Activated naive CD4-positive, alpha-beta T cell treated with anti-CD3 and anti-CD28 coated beads for 36 hours (primary cell): ENCODE measurements at regions not wholly inside any gene's neighbourhood (a gene's known extent, or its start where the extent isn't known, plus 50 kb on each side); places are given as distances from the start of the nearest gene placed in this dataset.
"Not testable (repeated sequence)": the region's sequence is repeated elsewhere in the genome, so short reads cannot be mapped to it uniquely, and the experiment has no call there.

Source experiments
- CTCF ChIA-PET: fragments of 350-600 bp; sonication (Branson Sonifier 250); formaldehyde crosslinking; loops from one replicate; lab custom pipeline; 2021; ENCODE audit warnings: antibody characterized with exemption; lab: Charles Lee
- DNase-seq: peaks from one replicate; pipeline ENCODE4 v3.0.0-alpha.2; 2020
- H3K27ac Mint-ChIP-seq: one replicate; pipeline ENCODE4 v1.8.0; 2021; ENCODE audit warnings: mild to moderate bottlenecking, mixed read lengths
- H3K27me3 Mint-ChIP-seq: one replicate; pipeline ENCODE4 v1.8.0; 2021; ENCODE audit warnings: low read depth, mixed read lengths
- H3K36me3 Mint-ChIP-seq: one replicate; pipeline ENCODE4 v1.8.0; 2021; ENCODE audit warnings: low read depth, mixed read lengths
- H3K4me1 Mint-ChIP-seq: one replicate; pipeline ENCODE4 v1.8.0; 2021; ENCODE audit warnings: low read depth, mixed read lengths
- H3K4me3 Mint-ChIP-seq: one replicate; pipeline ENCODE4 v1.8.0; 2021; ENCODE audit warnings: mild to moderate bottlenecking, moderate library complexity, mixed read lengths
- H3K9me3 Mint-ChIP-seq: one replicate; pipeline ENCODE4 v1.8.0; 2021; ENCODE audit warnings: mixed read lengths
- intact Hi-C: fragments of 100-400 bp; cut with micrococcal nuclease; formaldehyde crosslinking; loops from one replicate; pipeline ENCODE4 v1.15.1; 2023

DNA sequence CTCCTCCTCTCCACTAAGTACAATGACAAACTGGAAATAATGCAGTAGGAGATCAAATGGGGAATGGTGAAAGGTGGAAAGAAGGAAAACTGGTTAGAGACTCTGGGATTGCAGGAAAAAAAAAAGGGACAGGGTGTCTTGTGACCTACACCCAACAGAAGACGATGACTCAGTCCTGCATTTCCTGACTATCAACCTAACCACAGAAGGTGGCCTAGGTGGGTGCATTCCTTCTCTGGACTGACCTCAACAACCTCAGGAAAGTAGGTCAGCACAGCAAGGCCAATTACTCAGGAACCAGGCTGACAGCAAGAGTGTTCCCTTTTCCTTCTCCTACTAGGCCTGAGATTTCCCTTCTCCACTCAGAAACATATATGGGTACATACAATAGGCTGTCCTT is 1386.4 kb upstream of the ZEB2 start:
- no peak overlapping the region for H3K27ac Mint-ChIP-seq
- intact Hi-C loops = no loop called here
- CTCF ChIA-PET = no interaction called here
- no peaks in the 10 kb centered on the region for H3K27me3 Mint-ChIP-seq
- no peaks in the 10 kb centered on the region for H3K4me1 Mint-ChIP-seq
- no peak for DNase-seq
- no peaks in the 10 kb centered on the region for H3K9me3 Mint-ChIP-seq
- no peak overlapping the region for H3K4me3 Mint-ChIP-seq
- H3K36me3 Mint-ChIP-seq = no peaks in the 10 kb centered on the region

DNA sequence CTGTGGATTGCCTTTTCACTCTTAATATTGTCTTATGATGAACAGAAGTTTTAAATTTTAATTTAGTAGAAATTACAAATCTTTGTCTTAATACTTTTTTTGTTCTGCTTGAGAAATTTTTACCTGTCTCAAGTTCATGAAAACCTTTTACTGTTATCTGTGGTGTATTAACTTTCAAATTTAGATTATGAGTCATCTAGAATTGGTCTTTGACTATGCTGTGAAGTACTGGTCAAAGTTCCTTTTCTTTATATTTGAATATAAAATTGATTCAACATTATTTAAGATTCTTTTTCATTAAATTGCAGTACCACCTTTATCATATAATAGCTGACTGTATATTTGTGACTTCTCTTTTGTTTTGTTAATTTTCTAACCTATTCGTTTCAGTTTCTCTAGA is 1385.5 kb upstream of the ZEB2 start:
- no peaks in the 10 kb centered on the region for H3K9me3 Mint-ChIP-seq
- H3K36me3 Mint-ChIP-seq = no peaks in the 10 kb centered on the region
- H3K4me3 Mint-ChIP-seq = no peak overlapping the region
- no peaks in the 10 kb centered on the region for H3K27me3 Mint-ChIP-seq
- intact Hi-C loops = no loop called here
- H3K4me1 Mint-ChIP-seq = no peaks in the 10 kb centered on the region
- CTCF ChIA-PET = no interaction called here
- H3K27ac Mint-ChIP-seq = no peak overlapping the region
- DNase-seq = no peak

DNA sequence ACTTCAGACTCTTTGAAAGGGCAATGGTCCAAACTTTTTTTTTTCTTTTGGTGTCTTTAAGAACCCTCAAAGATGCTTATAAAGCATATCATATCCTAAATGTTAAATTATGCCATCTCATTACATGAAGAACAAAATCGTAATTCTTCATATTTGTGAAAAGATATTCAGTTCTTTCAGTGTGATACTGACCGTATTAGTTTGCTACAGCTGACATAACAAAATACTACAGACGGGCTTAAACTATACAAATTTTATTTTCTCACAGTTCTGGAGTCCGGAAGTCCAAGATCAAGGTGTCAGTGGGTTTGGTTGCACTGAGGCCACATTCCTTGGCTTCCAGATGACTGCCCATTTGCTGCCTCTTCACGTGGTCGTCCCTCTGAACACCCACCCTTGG is 1377.2 kb upstream of the ZEB2 start:
- H3K4me1 Mint-ChIP-seq = no peaks in the 10 kb centered on the region
- H3K27me3 Mint-ChIP-seq = no peaks in the 10 kb centered on the region
- H3K36me3 Mint-ChIP-seq = no peaks in the 10 kb centered on the region
- H3K27ac Mint-ChIP-seq = no peak overlapping the region
- peaks cover 5% of the 10 kb centered on the region for H3K9me3 Mint-ChIP-seq
- CTCF ChIA-PET = interaction anchor here (0.7 kb wide), 1 partner anchor 1029 kb away, joined by 3 read pairs; no protein-coding TSS in a partner anchor
- no peak overlapping the region for H3K4me3 Mint-ChIP-seq
- intact Hi-C loops = no loop called here
- no peak for DNase-seq

DNA sequence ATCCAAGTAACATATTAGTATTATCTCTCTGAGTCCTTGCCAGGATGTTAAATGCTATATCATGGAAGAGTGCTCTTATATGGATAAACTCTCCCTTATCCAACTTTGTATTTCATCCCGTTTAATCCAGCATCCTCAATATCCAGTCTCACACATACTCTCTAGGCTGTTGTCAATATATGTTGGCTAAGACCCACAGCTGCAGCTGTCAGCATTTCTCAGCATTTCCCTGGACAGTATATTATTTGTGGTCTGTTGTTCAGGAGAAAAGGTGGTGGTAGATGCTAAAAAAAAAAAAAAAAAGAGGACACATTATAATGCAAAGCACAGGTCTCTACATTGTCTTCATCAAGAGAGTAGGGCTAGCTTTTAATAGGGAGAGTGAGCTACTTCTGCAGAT is 1368.0 kb upstream of the ZEB2 start:
- H3K36me3 Mint-ChIP-seq = no peaks in the 10 kb centered on the region
- intact Hi-C loops = no loop called here
- H3K4me3 Mint-ChIP-seq = no peak overlapping the region
- H3K9me3 Mint-ChIP-seq = no peaks in the 10 kb centered on the region
- CTCF ChIA-PET = no interaction called here
- H3K4me1 Mint-ChIP-seq = no peaks in the 10 kb centered on the region
- no peak for DNase-seq
- H3K27ac Mint-ChIP-seq = no peak overlapping the region
- no peaks in the 10 kb centered on the region for H3K27me3 Mint-ChIP-seq

DNA sequence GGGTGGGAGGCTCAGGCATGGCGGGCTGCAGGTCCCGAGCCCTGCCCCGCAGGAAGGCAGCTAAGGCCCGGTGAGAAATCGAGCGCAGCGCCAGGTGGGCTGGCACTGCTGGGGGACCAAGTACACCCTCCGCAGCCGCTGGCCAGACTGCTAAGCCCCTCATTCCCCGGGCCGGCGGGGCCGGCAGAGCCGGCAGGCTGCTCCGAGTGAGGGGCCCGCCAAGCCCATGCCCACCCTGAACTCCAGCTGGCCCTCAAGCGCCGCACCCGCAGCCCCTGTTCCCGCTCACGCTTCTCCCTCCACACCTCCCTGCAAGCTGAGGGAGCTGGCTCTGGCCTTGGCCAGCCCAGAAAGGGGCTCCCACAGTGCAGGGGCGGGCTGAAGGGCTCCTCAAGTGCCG is 1361.1 kb upstream of the ZEB2 start:
- H3K9me3 Mint-ChIP-seq, H3K4me3 Mint-ChIP-seq, H3K4me1 Mint-ChIP-seq, H3K27me3 Mint-ChIP-seq, intact Hi-C loops, H3K27ac Mint-ChIP-seq, CTCF ChIA-PET, DNase-seq, H3K36me3 Mint-ChIP-seq: not testable (repeated sequence)

DNA sequence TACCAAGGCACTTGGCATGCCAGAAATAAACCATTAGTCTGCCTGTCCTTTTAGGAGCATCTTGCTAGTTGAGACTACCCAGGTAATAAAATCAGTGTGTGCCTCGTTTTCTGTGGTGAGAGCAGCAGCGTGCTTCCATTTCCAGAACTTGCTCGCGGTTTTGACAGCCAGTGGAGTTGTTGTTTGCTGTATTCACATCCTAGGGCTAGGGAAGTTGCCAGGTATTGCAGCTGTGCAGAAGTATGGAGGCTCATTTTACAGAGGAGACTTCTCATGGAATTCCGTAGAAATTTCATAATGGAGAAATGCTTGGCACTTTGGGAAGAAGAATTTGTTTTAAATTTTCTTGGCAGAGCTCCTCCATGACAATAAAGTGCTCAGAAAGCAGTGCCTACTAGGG is 1355.1 kb upstream of the ZEB2 start:
- DNase-seq = no peak
- Mint-ChIP-seq H3K36me3 (no peaks in the 10 kb centered on the region), H3K27me3 (no peaks in the 10 kb centered on the region), H3K9me3 (peaks cover 4% of the 10 kb centered on the region), H3K27ac (no peak overlapping the region), H3K4me1 (no peaks in the 10 kb centered on the region), H3K4me3 (no peak overlapping the region)
- intact Hi-C loops = no loop called here
- CTCF ChIA-PET = no interaction called here

DNA sequence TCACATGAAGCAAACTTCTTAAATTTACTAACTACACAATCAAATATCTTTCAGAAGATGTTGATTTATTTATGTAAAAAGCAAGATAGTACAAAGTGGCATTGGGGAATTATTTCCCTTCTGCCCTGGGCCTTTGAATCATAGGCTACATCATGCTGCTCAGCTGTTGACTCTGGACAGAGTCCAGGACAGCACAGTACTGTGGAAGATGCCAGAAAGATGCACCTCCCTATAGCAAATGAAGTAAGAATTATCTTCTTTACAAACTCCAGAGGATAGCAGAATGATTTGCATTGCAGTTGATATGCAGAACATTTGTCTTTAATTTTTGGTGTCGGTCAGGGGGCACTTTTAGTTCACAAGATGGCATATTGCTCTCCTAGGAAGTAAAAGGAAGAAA is 1354.5 kb upstream of the ZEB2 start:
- peaks cover 4% of the 10 kb centered on the region for H3K9me3 Mint-ChIP-seq
- CTCF ChIA-PET = no interaction called here
- H3K36me3 Mint-ChIP-seq = no peaks in the 10 kb centered on the region

DNA sequence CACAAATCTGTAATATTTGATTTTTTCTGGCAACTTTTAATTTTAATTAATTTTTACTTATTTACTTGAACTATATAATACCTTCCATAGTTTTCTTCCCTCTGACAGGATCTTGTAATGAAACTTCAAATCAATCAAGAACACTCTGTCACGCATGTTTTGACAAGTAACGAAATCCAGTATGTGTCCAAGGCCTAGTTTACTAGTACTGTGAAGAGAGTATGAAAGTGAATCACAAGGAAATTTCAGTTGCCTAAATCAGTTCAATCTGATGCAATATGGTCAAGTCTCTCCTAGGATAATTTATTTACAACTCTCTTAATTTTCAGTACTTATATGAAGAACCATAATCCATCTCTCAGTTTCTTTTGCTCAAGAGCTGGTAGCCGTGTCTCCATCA is 1344.6 kb upstream of the ZEB2 start:
- CTCF ChIA-PET = no interaction called here
- no peak for DNase-seq

More for the DNA sequence above, 1354.5 kb upstream of the ZEB2 start:
- Mint-ChIP-seq H3K4me1 (no peaks in the 10 kb centered on the region), H3K27me3 (no peaks in the 10 kb centered on the region), H3K27ac (no peak overlapping the region), H3K4me3 (no peak overlapping the region)
- intact Hi-C loops = no loop called here
- no peak for DNase-seq

DNA sequence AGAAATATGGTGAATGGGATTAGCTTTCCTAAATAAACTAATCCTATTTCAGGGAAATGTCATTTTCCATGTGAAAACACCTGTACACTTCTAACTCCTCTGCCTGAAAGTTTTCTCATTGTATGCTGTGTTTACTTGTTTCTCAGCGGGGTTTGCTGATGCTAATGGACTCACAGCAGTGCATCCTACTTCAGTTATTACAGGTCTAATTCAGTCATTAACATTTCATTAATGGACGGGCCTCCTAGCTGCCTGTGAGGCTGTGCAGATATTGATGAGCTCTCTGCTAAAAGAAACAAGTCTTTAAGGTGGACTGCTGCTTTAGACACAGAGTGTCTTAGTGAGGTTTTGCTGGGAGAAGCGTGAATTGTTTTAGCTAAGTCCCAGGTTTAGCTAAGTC is 1342.0 kb upstream of the ZEB2 start:
- intact Hi-C loops = no loop called here
- DNase-seq = no peak
- CTCF ChIA-PET = no interaction called here
- Mint-ChIP-seq H3K9me3 (no peaks in the 10 kb centered on the region), H3K36me3 (no peaks in the 10 kb centered on the region), H3K4me1 (no peaks in the 10 kb centered on the region), H3K27ac (no peak overlapping the region), H3K4me3 (no peak overlapping the region), H3K27me3 (no peaks in the 10 kb centered on the region)

More for the DNA sequence above, 1344.6 kb upstream of the ZEB2 start:
- no peaks in the 10 kb centered on the region for H3K4me1 Mint-ChIP-seq
- no peaks in the 10 kb centered on the region for H3K36me3 Mint-ChIP-seq
- H3K27ac Mint-ChIP-seq = no peak overlapping the region
- intact Hi-C loops = no loop called here
- no peaks in the 10 kb centered on the region for H3K27me3 Mint-ChIP-seq
- no peaks in the 10 kb centered on the region for H3K9me3 Mint-ChIP-seq
- no peak overlapping the region for H3K4me3 Mint-ChIP-seq

DNA sequence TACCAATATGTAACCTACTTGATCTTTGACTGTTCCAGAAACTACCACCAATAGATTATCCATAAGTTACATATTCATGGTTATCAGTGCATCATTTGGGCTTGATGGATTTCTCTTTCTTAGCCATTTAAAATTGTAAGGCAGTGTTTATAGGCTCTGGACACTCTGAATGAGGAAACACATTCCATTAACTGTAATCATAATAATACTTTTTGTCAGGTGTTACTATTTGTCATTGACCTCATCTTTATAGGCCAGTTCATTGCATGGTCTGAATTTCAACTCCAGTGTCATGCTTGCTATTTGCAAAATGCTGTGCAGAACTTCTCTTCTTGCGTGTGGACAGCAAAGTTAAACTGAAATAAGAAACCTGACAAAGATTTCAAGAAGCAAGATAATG is 1340.2 kb upstream of the ZEB2 start:
- H3K27me3 Mint-ChIP-seq = no peaks in the 10 kb centered on the region
- H3K27ac Mint-ChIP-seq = no peak overlapping the region
- H3K36me3 Mint-ChIP-seq = no peaks in the 10 kb centered on the region
- CTCF ChIA-PET = no interaction called here
- DNase-seq = no peak
- H3K9me3 Mint-ChIP-seq = peaks cover 4% of the 10 kb centered on the region
- H3K4me3 Mint-ChIP-seq = no peak overlapping the region
- no peaks in the 10 kb centered on the region for H3K4me1 Mint-ChIP-seq
- intact Hi-C loops = no loop called here

DNA sequence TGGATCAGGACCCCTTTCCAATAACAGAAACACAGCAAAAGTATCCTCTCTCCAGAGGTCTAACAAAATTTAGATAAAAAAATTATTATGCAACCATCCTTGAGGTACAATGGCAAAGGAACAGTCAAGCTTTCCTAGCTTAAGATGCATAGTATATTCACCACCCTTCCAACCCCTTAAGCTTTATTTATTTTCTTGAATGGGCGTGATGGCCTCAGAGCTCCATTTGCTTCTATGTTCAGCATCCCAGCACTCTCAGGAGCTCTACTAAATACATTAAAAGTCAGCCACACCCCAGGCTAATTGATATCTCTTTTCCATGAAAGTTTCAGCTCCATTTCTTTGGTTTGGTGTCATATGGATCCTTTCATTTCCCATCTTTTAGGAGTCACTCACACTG is 1335.2 kb upstream of the ZEB2 start:
- peaks cover 4% of the 10 kb centered on the region for H3K9me3 Mint-ChIP-seq
- no peak overlapping the region for H3K4me3 Mint-ChIP-seq
- no peaks in the 10 kb centered on the region for H3K36me3 Mint-ChIP-seq
- intact Hi-C loops = no loop called here
- no peak overlapping the region for H3K27ac Mint-ChIP-seq
- no peaks in the 10 kb centered on the region for H3K27me3 Mint-ChIP-seq
- DNase-seq = no peak
- no peaks in the 10 kb centered on the region for H3K4me1 Mint-ChIP-seq
- CTCF ChIA-PET = no interaction called here

DNA sequence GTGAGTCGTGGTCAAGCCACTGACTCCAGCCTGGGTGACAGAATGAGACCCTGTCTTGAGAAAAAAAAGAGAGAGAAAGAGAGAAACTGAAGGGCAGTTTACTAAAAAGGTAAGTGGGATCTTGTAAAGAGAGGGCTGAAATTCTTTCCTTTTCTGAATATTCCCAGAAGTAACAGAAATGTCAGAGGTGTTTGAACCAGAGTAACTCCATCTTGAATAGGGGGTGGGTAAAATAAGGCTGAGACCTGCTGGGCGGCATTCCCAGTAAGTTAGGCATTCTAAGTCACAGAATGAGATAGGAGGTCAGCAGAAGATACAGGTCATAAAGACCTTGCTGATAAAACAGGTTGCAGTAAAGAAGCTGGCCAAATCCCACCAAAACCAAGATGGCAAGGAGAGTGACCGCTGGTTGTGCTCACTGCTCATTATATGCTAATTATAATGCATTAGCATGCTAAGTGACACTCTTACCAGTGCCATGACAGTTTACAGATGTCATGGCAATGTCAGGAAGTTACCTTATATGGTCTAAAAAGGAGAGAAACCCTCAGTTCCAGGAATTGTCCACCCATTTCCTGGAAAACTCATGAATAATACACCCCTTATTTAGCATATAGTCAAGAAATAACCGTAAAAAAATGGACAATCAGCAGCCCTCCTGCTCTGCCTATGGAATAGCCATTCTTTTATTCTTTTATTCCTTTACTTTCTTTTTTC is 1334.3 kb upstream of the ZEB2 start:
- H3K27ac Mint-ChIP-seq = no peak overlapping the region
- no peaks in the 10 kb centered on the region for H3K36me3 Mint-ChIP-seq
- H3K27me3 Mint-ChIP-seq = no peaks in the 10 kb centered on the region
- no peak overlapping the region for H3K4me3 Mint-ChIP-seq
- DNase-seq = no peak
- intact Hi-C loops = no loop called here
- no peaks in the 10 kb centered on the region for H3K4me1 Mint-ChIP-seq
- CTCF ChIA-PET = no interaction called here
- H3K9me3 Mint-ChIP-seq = peaks cover 4% of the 10 kb centered on the region

DNA sequence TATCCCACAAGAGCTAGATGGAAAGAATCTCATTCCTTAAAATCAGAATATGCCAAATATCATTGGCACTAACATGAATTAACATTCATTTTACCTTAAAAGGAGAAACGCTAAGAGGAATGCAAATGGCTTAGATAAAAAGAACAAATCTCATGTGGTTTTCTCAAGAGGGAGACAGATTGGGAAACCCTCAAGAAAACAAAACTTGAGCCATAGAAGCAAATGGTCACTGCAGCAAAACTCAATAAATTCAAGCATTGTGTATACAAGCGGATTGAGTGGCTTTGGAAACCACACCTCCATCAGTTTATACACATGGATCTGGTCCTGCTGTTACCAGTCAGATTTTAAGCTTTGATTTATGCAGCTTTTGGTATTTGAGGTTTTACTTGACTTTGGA is 1331.8 kb upstream of the ZEB2 start:
- Mint-ChIP-seq H3K9me3 (peaks cover 4% of the 10 kb centered on the region), H3K4me1 (no peaks in the 10 kb centered on the region), H3K4me3 (no peak overlapping the region), H3K36me3 (no peaks in the 10 kb centered on the region), H3K27ac (no peak overlapping the region), H3K27me3 (no peaks in the 10 kb centered on the region)
- DNase-seq = no peak
- CTCF ChIA-PET = no interaction called here
- intact Hi-C loops = no loop called here
